Renal cortical epithelial cell (primary cell): ENCODE measurements at regions not wholly inside any gene's neighbourhood (a gene's known extent, or its start where the extent isn't known, plus 50 kb on each side); places are given as distances from the start of the nearest gene placed in this dataset.
A peak's percentile ranks its signal among the peaks of the same experiment; 100 is the strongest.

Experiments
- DNase-seq: peaks from one replicate; pipeline ENCODE4 v3.0.0-alpha.2; 2011; ENCODE audit warnings: low read depth

GRCh38 chr20:22734946-22735647 lies 150.7 kb upstream of the FOXA2 start:
- peak; percentile 7 for DNase-seq

- no peak for DNase-seq
These were observed 156.5 kb upstream of the FOXA2 start for GRCh38 chr20:22740829-22741228.

GRCh38 chr20:22744341-22745193 lies 160.2 kb upstream of the FOXA2 start:
- DNase-seq: peak; percentile 21

- no peak for DNase-seq
These were observed 160.8 kb upstream of the FOXA2 start for GRCh38 chr20:22745194-22745500.

- DNase-seq: no peak
These were observed 162.6 kb upstream of the FOXA2 start for GRCh38 chr20:22746957-22747356.

GRCh38 chr20:22752324-22752723 lies 168.0 kb upstream of the FOXA2 start:
- DNase-seq: no peak

- DNase-seq: no peak
These were observed 173.2 kb upstream of the FOXA2 start for GRCh38 chr20:22757424-22758183.

GRCh38 chr20:22758815-22759214 lies 174.4 kb upstream of the FOXA2 start:
- DNase-seq: no peak

- DNase-seq: no peak
These were observed 178.3 kb upstream of the FOXA2 start for GRCh38 chr20:22762576-22763256.

GRCh38 chr20:22763257-22763906 lies 179.0 kb upstream of the FOXA2 start:
- peak; percentile 75 for DNase-seq

- peak; percentile 13 for DNase-seq
These were observed 184.2 kb upstream of the FOXA2 start for GRCh38 chr20:22768266-22769178.

GRCh38 chr20:22770241-22770800 lies 185.9 kb upstream of the FOXA2 start:
- peak; percentile 47 for DNase-seq

- peak; percentile 84 for DNase-seq
These were observed 187.3 kb upstream of the FOXA2 start for GRCh38 chr20:22771706-22772105.

- peak; percentile 90 for DNase-seq
These were observed 189.0 kb upstream of the FOXA2 start for GRCh38 chr20:22773344-22773743.

- DNase-seq: no peak
These were observed 190.9 kb upstream of the FOXA2 start for GRCh38 chr20:22775256-22775655.

- peak; percentile 91 for DNase-seq
These were observed 191.3 kb upstream of the FOXA2 start for GRCh38 chr20:22775671-22776139.

- DNase-seq: peak; percentile 39
These were observed 192.0 kb upstream of the FOXA2 start for GRCh38 chr20:22776369-22776768.

GRCh38 chr20:22779878-22780277 lies 195.5 kb upstream of the FOXA2 start:
- DNase-seq: no peak

GRCh38 chr20:22781869-22782268 lies 197.5 kb upstream of the FOXA2 start:
- no peak for DNase-seq

GRCh38 chr20:22789676-22790075 lies 205.3 kb upstream of the FOXA2 start:
- DNase-seq: no peak
